Uterus (tissue), 3 donors: ENCODE measurements at regions not wholly inside any gene's neighbourhood (a gene's known extent, or its start where the extent isn't known, plus 50 kb on each side); places are given as distances from the start of the nearest gene placed in this dataset.
A peak's percentile ranks its signal among the peaks of the same experiment; 100 is the strongest.
"Not testable (repeated sequence)": the region's sequence is repeated elsewhere in the genome, so short reads cannot be mapped to it uniquely, and the experiment has no call there.

Experiments
- DNase-seq, 2 donors: peaks; one replicate each; pipeline ENCODE4 v3.0.0-alpha.2; 2019 to 2020
- H3K27ac ChIP-seq, 2 donors: fragments of 200-600 bp; sonication (generic); 1 replicate in 1 of 2; 2 replicates in 1 of 2; pipeline ENCODE4 v1.5.1; 2016 to 2018
- H3K27me3 ChIP-seq, 2 donors: fragments of 200-600 bp; sonication (generic); one replicate each; pipeline ENCODE4 v1.5.1; 2018 to 2019; ENCODE audit warnings: control low read depth in 1 of 2
- H3K36me3 ChIP-seq, 2 donors: fragments of 200-600 bp; sonication (generic); one replicate each; pipeline ENCODE4 v1.5.1; 2019; ENCODE audit warnings: control low read depth in 1 of 2
- H3K4me1 ChIP-seq, 2 donors: fragments of 200-600 bp; sonication (generic); one replicate each; pipeline ENCODE4 v1.5.1; 2018 to 2019; ENCODE audit warnings: control low read depth in 1 of 2
- H3K4me3 ChIP-seq, 2 donors: fragments of 200-600 bp; sonication (generic); 1 replicate in 1 of 2; 2 replicates in 1 of 2; pipeline ENCODE4 v1.5.1; 2018 to 2019; ENCODE audit warnings: mild to moderate bottlenecking in 1 of 2
- H3K9me3 ChIP-seq, 2 donors: fragments of 200-600 bp; sonication (generic); one replicate each; pipeline ENCODE4 v1.5.1; 2019; ENCODE audit warnings: control low read depth in 1 of 2
- CTCF ChIP-seq, 4 experiments: fragments of 200-600 bp in 2 of 4; fragments of 450-650 bp in 2 of 4; sonication (generic) in 2 of 4; IDR thresholded peaks; one replicate each; pipeline ENCODE4 v1.5.1; 2016 to 2019; ENCODE audit warnings: antibody characterized with exemption in 4 of 4, mild to moderate bottlenecking in 2 of 4, moderate library complexity in 1 of 4
- intact Hi-C: fragments of 100-400 bp; cut with DNase I; formaldehyde crosslinking; loops from one replicate; pipeline ENCODE4 v1.15.1; 2023; ENCODE audit warnings: low total_unique reads
- donor health status: DM: yes; HTN: yes; CAD: no.

DNA sequence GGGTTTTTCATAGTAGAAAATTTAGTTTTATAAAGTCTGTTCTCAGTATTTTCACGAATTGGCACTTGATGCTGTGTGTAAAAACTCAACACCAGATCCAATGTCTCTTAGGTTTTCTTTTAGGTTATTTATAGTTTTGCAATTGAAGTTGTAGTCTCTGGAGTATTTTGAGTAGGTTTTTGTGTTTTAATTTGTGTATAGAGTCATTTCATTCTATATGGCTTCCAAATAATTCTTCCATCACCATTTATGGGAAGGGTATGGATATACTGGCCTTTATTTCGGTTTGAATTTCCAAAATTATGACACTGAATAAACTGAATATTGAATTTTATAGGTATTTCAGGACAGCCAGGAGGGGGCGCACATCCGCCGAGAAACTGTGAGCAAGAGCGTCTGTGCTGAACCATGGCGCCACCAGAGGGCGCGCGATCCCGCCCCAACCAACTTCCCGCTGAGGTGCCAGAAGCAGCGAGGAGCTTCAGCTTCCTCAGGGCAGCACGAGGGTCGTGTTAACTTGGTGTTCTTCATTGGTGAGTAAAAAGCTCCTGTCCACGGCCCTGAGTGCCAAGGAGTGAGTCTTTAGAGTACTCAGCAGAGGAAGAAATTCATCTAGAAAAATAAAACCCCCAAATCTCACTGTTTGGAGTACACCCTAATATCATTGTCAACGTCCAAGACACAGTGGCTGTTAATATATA lies 207.5 kb downstream of the LMLN start:
- H3K9me3 ChIP-seq, H3K27me3 ChIP-seq, H3K36me3 ChIP-seq, H3K4me3 ChIP-seq, H3K4me1 ChIP-seq, intact Hi-C loops, H3K27ac ChIP-seq: not testable (repeated sequence)
- TF ChIP-seq CTCF (IDR thresholded peaks at IDR 0.05), result peak in 3 of 4 experiments; percentile 27 to 58 (median 47)
- DNase-seq, result peak; percentile 38 to 70

- intact Hi-C loops, result not testable (repeated sequence)
Measured at GRCh38 chr3:198170781-198171180, 210.8 kb downstream of the LMLN start.

DNA sequence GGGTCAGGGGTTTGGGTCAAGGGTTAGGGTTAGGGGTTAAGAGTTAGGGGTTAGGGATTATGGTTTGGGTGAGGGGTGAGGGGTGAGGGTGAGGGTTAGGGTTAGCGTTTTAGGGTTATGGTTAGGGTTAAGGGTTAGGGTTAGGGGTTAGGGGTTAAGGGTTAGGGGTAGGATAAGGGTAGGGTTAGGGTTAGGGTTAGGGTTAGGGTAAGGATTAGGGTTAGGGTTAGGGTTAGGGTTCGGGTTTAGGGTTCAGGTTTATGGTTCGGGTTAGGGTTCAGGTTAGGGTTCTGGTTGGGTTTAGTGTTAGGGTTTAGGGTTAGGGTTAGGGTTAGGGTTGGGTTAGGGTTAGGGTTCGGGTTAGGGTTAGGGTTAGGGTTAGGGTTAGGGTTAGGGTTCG lies 213.1 kb downstream of the LMLN start:
- DNase-seq, intact Hi-C loops, H3K9me3 ChIP-seq, H3K27ac ChIP-seq, H3K4me3 ChIP-seq, H3K27me3 ChIP-seq, H3K4me1 ChIP-seq, H3K36me3 ChIP-seq: not testable (repeated sequence)

More at GRCh38 chr3:198170781-198171180, 210.8 kb downstream of the LMLN start:
- not testable (repeated sequence) for H3K36me3 ChIP-seq, H3K27ac ChIP-seq, H3K9me3 ChIP-seq, H3K4me3 ChIP-seq, H3K4me1 ChIP-seq, H3K27me3 ChIP-seq, DNase-seq

- H3K9me3 ChIP-seq, H3K4me1 ChIP-seq, H3K36me3 ChIP-seq, DNase-seq, intact Hi-C loops, H3K27me3 ChIP-seq, H3K4me3 ChIP-seq, H3K27ac ChIP-seq: not testable (repeated sequence)
Measured at GRCh38 chr3:198173929-198174574, 214.0 kb downstream of the LMLN start.
